Hepatocyte (in vitro differentiated cells): ENCODE measurements at regions not wholly inside any gene's neighbourhood (a gene's known extent, or its start where the extent isn't known, plus 50 kb on each side); places are given as distances from the start of the nearest gene placed in this dataset.

Source experiments
- EZH2 ChIP-seq: fragments of 200-600 bp; sonication (generic); IDR thresholded peaks from 2 replicates; pipeline ENCODE4 v1.6.1; 2016; ENCODE audit warnings: antibody characterized with exemption, mild to moderate bottlenecking, borderline replicate concordance
- EZH2phosphoT487 ChIP-seq: fragments of 200-600 bp; sonication (generic); IDR thresholded peaks from one replicate; pipeline ENCODE4 v1.6.1; 2018; ENCODE audit warnings: antibody characterized with exemption, mild to moderate bottlenecking, low read depth, moderate library complexity; ENCODE audit not compliant: unreplicated experiment, severe bottlenecking
- TF ChIP-seq, protein P1 (sequence below): fragments of 200-600 bp; sonication (generic); IDR thresholded peaks from 2 replicates; pipeline ENCODE4 v1.5.1; 2016; ENCODE audit warnings: antibody characterized with exemption, mild to moderate bottlenecking; ENCODE audit not compliant: poor library complexity

DNA sequence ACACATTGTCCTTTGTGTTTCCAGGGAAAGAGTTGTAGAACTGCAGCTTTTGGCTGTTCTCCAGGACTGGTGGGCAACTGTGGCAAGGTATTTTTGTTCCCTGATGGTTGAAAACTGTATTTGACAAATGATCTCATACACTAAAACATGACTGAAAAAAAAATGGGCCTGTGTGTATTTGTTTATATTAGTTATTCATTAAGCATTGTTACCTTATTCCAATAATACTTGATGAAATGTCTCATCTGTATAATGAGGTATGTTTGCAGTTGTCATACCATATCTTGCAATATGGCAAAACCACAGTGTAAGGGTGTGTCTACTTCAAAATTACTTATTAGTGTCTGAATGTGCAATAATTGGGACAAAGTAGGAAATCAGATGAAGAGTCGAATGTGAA, 479.4 kb upstream of the NOVA1 start:
- TF ChIP-seq, protein P1, sequence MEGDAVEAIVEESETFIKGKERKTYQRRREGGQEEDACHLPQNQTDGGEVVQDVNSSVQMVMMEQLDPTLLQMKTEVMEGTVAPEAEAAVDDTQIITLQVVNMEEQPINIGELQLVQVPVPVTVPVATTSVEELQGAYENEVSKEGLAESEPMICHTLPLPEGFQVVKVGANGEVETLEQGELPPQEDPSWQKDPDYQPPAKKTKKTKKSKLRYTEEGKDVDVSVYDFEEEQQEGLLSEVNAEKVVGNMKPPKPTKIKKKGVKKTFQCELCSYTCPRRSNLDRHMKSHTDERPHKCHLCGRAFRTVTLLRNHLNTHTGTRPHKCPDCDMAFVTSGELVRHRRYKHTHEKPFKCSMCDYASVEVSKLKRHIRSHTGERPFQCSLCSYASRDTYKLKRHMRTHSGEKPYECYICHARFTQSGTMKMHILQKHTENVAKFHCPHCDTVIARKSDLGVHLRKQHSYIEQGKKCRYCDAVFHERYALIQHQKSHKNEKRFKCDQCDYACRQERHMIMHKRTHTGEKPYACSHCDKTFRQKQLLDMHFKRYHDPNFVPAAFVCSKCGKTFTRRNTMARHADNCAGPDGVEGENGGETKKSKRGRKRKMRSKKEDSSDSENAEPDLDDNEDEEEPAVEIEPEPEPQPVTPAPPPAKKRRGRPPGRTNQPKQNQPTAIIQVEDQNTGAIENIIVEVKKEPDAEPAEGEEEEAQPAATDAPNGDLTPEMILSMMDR = no peak
- TF ChIP-seq EZH2phosphoT487 = no peak
- no peak for TF ChIP-seq EZH2
